ENCODE measurements at regions not wholly inside any gene's neighbourhood (a gene's known extent, or its start where the extent isn't known, plus 50 kb on each side); places are given as distances from the start of the nearest gene placed in this dataset.

DNA sequence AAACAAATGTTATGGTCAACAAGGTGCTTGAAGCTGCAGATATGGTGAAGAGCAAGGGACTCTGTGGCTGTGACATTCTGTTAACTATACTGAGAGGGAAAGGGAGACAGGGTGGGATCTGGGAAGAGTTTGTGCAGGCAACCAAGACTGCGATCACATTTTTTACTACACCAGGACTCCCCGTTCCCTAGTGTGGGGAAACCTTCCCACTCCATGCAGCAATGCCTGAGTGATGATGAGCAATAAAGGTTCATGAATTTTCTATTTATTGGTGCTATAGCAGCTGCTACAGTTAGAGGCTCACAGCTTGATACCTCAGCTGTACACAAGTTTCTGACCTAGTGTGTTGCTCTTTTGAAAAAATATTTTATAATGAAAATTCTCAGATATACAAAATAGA is 160.9 kb upstream of the SGO1 start:
- BruUV-seq (replicated peaks), result no TSS peak

DNA sequence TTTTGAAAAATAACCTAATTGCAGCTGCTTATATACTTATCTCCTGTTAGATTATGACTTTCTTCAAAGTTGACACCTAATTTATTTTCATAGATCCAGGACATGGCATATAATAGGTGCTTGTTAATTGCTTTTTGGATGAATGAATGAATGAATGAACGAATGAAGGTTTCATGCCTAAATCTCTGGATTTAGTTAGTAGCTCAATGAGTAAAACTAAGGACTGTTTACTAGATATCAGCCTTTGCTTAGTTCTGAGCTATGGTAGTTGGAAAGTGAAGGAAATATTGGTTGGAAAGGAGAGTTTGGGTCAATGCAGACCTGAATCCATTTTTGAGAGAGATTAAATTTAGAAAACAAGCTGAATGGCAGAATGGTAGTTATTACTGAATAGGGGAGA is 160.4 kb upstream of the SGO1 start:
- no TSS peak for BruUV-seq (replicated peaks)
- H3K27me3 Mint-ChIP-seq (ENCODE audit: insufficient read depth, unreplicated experiment), result peaks cover 3% of the 10 kb centered on the region
- POLR2A ChIA-PET, result no interaction called here
- no peaks in the 10 kb centered on the region for H3K36me3 ChIP-seq (ENCODE audit: control insufficient read depth, insufficient read depth, low read length)
- H3K9me3 ChIP-seq, result no peaks in the 10 kb centered on the region
- H3K4me1 Mint-ChIP-seq (ENCODE audit: low read depth, unreplicated experiment), result no peaks in the 10 kb centered on the region
- no peak for DNase-seq
- CTCF ChIA-PET, result no interaction called here
- H3K36me3 Mint-ChIP-seq (ENCODE audit: insufficient read depth, unreplicated experiment), result no peaks in the 10 kb centered on the region
- H3K9me3 Mint-ChIP-seq (ENCODE audit: unreplicated experiment), result no peaks in the 10 kb centered on the region
- intact Hi-C loops (cut with micrococcal nuclease; ENCODE audit: unreplicated experiment), result no loop called here
- no peaks in the 10 kb centered on the region for H3K4me1 ChIP-seq
- no peak overlapping the region for H3K4me3 Mint-ChIP-seq (ENCODE audit: unreplicated experiment)
- TF ChIP-seq CTCF (IDR thresholded peaks at IDR 0.05; ENCODE audit: insufficient read depth in 1 of 2, low read depth in 1 of 2, low read length in 1 of 2, severe bottlenecking in 1 of 2, unreplicated experiment in 1 of 2), result no peak
- no peak overlapping the region for H3K27ac Mint-ChIP-seq (ENCODE audit: unreplicated experiment)
- H3K4me3 ChIP-seq (ENCODE audit: low read depth, low read length), result no peak overlapping the region
- H3K27me3 ChIP-seq (replicated peaks; ENCODE audit: control insufficient read depth, insufficient read depth, low read length), result no peaks in the 10 kb centered on the region

More for the DNA sequence above, 160.9 kb upstream of the SGO1 start:
- Mint-ChIP-seq H3K4me3 (ENCODE audit: unreplicated experiment) (no peak overlapping the region), H3K4me1 (ENCODE audit: low read depth, unreplicated experiment) (no peaks in the 10 kb centered on the region), H3K27me3 (ENCODE audit: insufficient read depth, unreplicated experiment) (peaks cover 3% of the 10 kb centered on the region), H3K9me3 (ENCODE audit: unreplicated experiment) (no peaks in the 10 kb centered on the region), H3K27ac (ENCODE audit: unreplicated experiment) (no peak overlapping the region), H3K36me3 (ENCODE audit: insufficient read depth, unreplicated experiment) (no peaks in the 10 kb centered on the region)
- H3K27me3 ChIP-seq (replicated peaks; ENCODE audit: control insufficient read depth, insufficient read depth, low read length), result no peaks in the 10 kb centered on the region
- POLR2A ChIA-PET, result no interaction called here
- H3K4me3 ChIP-seq (ENCODE audit: low read depth, low read length), result no peak overlapping the region
- no peaks in the 10 kb centered on the region for H3K4me1 ChIP-seq
- TF ChIP-seq CTCF (IDR thresholded peaks at IDR 0.05; ENCODE audit: insufficient read depth in 1 of 2, low read depth in 1 of 2, low read length in 1 of 2, severe bottlenecking in 1 of 2, unreplicated experiment in 1 of 2), result no peak
- CTCF ChIA-PET, result no interaction called here
- DNase-seq, result no peak
- H3K9me3 ChIP-seq, result no peaks in the 10 kb centered on the region
- intact Hi-C loops (cut with micrococcal nuclease; ENCODE audit: unreplicated experiment), result no loop called here
- no peaks in the 10 kb centered on the region for H3K36me3 ChIP-seq (ENCODE audit: control insufficient read depth, insufficient read depth, low read length)

DNA sequence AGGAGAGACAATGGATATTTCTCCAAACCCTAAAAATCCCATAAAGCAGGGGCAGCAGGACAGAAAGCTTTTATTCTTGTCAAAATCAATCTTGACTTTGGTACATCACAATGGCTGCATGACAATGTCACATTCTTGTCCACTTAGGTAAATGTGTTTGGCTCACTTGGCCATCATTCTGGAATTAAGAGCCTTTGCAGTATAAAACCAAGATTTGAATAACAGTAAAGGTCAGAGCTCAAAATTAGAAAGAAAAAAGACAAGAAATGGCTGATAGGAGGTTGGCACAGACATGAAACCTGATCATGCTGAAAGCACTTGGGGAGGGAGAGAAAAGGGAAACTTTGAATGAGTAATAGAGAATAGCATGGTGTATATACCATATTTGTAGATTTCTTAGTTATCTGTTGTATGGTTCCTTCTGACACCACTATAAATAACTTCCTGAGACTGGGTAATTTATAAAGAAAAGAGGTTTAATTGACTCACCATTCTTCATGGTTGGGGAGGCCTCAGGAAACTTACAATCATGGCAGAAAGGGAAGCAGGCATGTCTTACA is 158.5 kb upstream of the SGO1 start:
- ChIA-PET CTCF (no interaction called here), POLR2A (no interaction called here)
- intact Hi-C loops (cut with micrococcal nuclease; ENCODE audit: unreplicated experiment), result no loop called here
- no peak for TF ChIP-seq CTCF (IDR thresholded peaks at IDR 0.05; ENCODE audit: insufficient read depth in 1 of 2, low read depth in 1 of 2, low read length in 1 of 2, severe bottlenecking in 1 of 2, unreplicated experiment in 1 of 2)
- no peaks in the 10 kb centered on the region for H3K9me3 Mint-ChIP-seq (ENCODE audit: unreplicated experiment)
- BruUV-seq (replicated peaks), result no TSS peak
- Histone ChIP-seq H3K4me1 (no peaks in the 10 kb centered on the region), H3K4me3 (ENCODE audit: low read depth, low read length) (no peak overlapping the region), H3K27me3 (replicated peaks; ENCODE audit: control insufficient read depth, insufficient read depth, low read length) (no peaks in the 10 kb centered on the region), H3K9me3 (no peaks in the 10 kb centered on the region), H3K36me3 (ENCODE audit: control insufficient read depth, insufficient read depth, low read length) (no peaks in the 10 kb centered on the region)
- DNase-seq, result no peak
- H3K4me3 Mint-ChIP-seq (ENCODE audit: unreplicated experiment), result no peak overlapping the region
- H3K4me1 Mint-ChIP-seq (ENCODE audit: low read depth, unreplicated experiment), result no peaks in the 10 kb centered on the region
- no peaks in the 10 kb centered on the region for H3K27me3 Mint-ChIP-seq (ENCODE audit: insufficient read depth, unreplicated experiment)
- H3K27ac Mint-ChIP-seq (ENCODE audit: unreplicated experiment), result no peak overlapping the region
- H3K36me3 Mint-ChIP-seq (ENCODE audit: insufficient read depth, unreplicated experiment), result no peaks in the 10 kb centered on the region

Measured in Caco-2 (cell line).